GM12878 (cell line): ENCODE measurements at regions not wholly inside any gene's neighbourhood (a gene's known extent, or its start where the extent isn't known, plus 50 kb on each side); places are given as distances from the start of the nearest gene placed in this dataset.

Experiments
- ATAC-seq: fragments of 200-7000 bp; cut with Tn5 transposase; 3 replicates; pipeline ENCODE4 v1.9.1; 2020; ENCODE audit warnings: mild to moderate bottlenecking, moderate library complexity
- BruUV-seq: library from RNA; stranded (reverse); fragments of 400-500 nt; replicated peaks from 2 replicates; lab custom pipeline; 2021; lab: Mats Ljungman, UMichigan
- CTCF ChIA-PET: fragments of 300-600 bp; sonication (Branson Sonifier 250); formaldehyde crosslinking; extraction: SDS; loops from one replicate; lab custom pipeline; 2021; ENCODE audit warnings: inconsistent platforms; lab: Yijun Ruan, JAX
- POLR2A ChIA-PET: fragments of 350-600 bp; formaldehyde crosslinking; extraction: SDS; loops from one replicate; lab custom pipeline; 2021; ENCODE audit warnings: inconsistent platforms; lab: Charles Lee
- RAD21 ChIA-PET: fragments of 300-600 bp; sonication (Branson Sonifier 250); formaldehyde crosslinking; loops from one replicate; lab custom pipeline; 2023; ENCODE audit warnings: antibody characterized with exemption; ENCODE audit not compliant: unreplicated experiment; lab: Charles Lee
- SMC1A ChIA-PET: fragments of 300-600 bp; sonication (Branson Sonifier 250); formaldehyde crosslinking; loops from one replicate; lab custom pipeline; 2023; ENCODE audit not compliant: unreplicated experiment, uncharacterized antibody; lab: Charles Lee
- DNase-seq: peaks from one replicate; pipeline ENCODE4 v3.0.0-alpha.2; 2011; ENCODE audit warnings: low read depth, low spot score
- FAIRE-seq: peaks from 3 replicates; lab custom pipeline; 2011; peaks lifted over from hg19 to GRCh38; lab: Jason Lieb, UNC
- H2AFZ ChIP-seq: 2 replicates; pipeline ENCODE4 v1.6.0; 2011; ENCODE audit warnings: low read depth, low read length, control low read depth; ENCODE audit not compliant: control insufficient read depth
- H3K27ac ChIP-seq: 2 replicates; pipeline ENCODE4 v1.5.1; 2011; ENCODE audit warnings: control low read depth; ENCODE audit not compliant: control insufficient read depth, insufficient read depth
- H3K27me3 ChIP-seq, 2 experiments: replicated peaks in 1 of 2; 2 replicates each; pipeline versions ENCODE4 v1.6.0 to v1.6.1; 2011; ENCODE audit warnings: low read length in 1 of 2; ENCODE audit not compliant: control insufficient read depth in 2 of 2, insufficient read depth in 2 of 2
- H3K36me3 ChIP-seq, 2 experiments: 2 replicates each; pipeline ENCODE4 v1.5.1; 2011; ENCODE audit warnings: low read length in 1 of 2; ENCODE audit not compliant: control insufficient read depth in 2 of 2, insufficient read depth in 2 of 2
- H3K4me1 ChIP-seq: 2 replicates; pipeline ENCODE4 v1.6.1; 2011; ENCODE audit warnings: mild to moderate bottlenecking, low read length, moderate library complexity, mixed read lengths; ENCODE audit not compliant: control insufficient read depth, insufficient read depth
- H3K4me2 ChIP-seq: 2 replicates; pipeline ENCODE4 v1.6.0; 2011; ENCODE audit warnings: control low read depth; ENCODE audit not compliant: control insufficient read depth, insufficient read depth
- H3K4me3 ChIP-seq: fragments of 200-600 bp; sonication (generic); 2 replicates; pipeline ENCODE4 v1.5.1; 2016
- H3K79me2 ChIP-seq: 2 replicates; pipeline ENCODE4 v1.6.0; 2011; ENCODE audit warnings: low read length; ENCODE audit not compliant: control insufficient read depth, insufficient read depth
- H3K9ac ChIP-seq: 2 replicates; pipeline ENCODE4 v1.8.0; 2011; ENCODE audit warnings: low read length, control low read depth, mixed read lengths; ENCODE audit not compliant: control insufficient read depth, insufficient read depth
- H3K9me3 ChIP-seq: replicated peaks from 3 replicates; pipeline ENCODE4 v1.5.1; 2011; ENCODE audit warnings: mild to moderate bottlenecking, low read length; ENCODE audit not compliant: control insufficient read depth, insufficient read depth
- H4K20me1 ChIP-seq: 2 replicates; pipeline ENCODE4 v1.6.0; 2011; ENCODE audit not compliant: control insufficient read depth, insufficient read depth
- CBFB ChIP-seq: IDR thresholded peaks from 2 replicates; pipeline ENCODE4 v1.6.1; 2016; ENCODE audit warnings: antibody characterized with exemption, low read depth
- CBX5 ChIP-seq: sonication (generic); IDR thresholded peaks from 2 replicates; pipeline ENCODE4 v1.6.1; 2016; ENCODE audit warnings: low read depth, moderate library complexity, mild to moderate bottlenecking, inconsistent platforms
- JUNB ChIP-seq: IDR thresholded peaks from 2 replicates; pipeline ENCODE4 v1.6.1; 2016; ENCODE audit warnings: antibody characterized with exemption, mild to moderate bottlenecking
- MEF2A ChIP-seq: IDR thresholded peaks from 2 replicates; pipeline ENCODE4 v1.6.1; 2011; ENCODE audit warnings: low read depth, mild to moderate bottlenecking, low read length, moderate library complexity; ENCODE audit not compliant: insufficient read depth
- PML ChIP-seq: IDR thresholded peaks from 2 replicates; pipeline ENCODE4 v1.6.1; 2012; ENCODE audit warnings: low read length, inconsistent platforms
- TARDBP ChIP-seq: IDR thresholded peaks from 2 replicates; pipeline ENCODE4 v1.6.1; 2016; ENCODE audit warnings: borderline replicate concordance
- ZSCAN29 ChIP-seq: fragments of 450-650 bp; IDR thresholded peaks from 2 replicates; pipeline ENCODE4 v1.6.1; 2017; ENCODE audit warnings: mild to moderate bottlenecking, moderate library complexity
- WGBS: methylation state at CpG from one replicate; pipeline ENCODE4 v1.1.6; 2016; ENCODE audit warnings: low lambda C conversion rate; ENCODE audit not compliant: insufficient replicate concordance, insufficient coverage; ENCODE audit errors: missing lambda C conversion rate; 5-methylcytosine and 5-hydroxymethylcytosine counted together
- in situ Hi-C: fragments of 300-500 bp; cut with MboI; formaldehyde crosslinking; loops from 9 replicates; pipeline ENCODE4 v1.14.3; 2018; ENCODE audit warnings: mixed read lengths
- intact Hi-C: fragments of 100-400 bp; cut with micrococcal nuclease; formaldehyde crosslinking; loops from one replicate; pipeline ENCODE4 v1.14.2; 2022; ENCODE audit not compliant: unreplicated experiment
- TF ChIP-seq, protein P1 (sequence below), 3 experiments: IDR thresholded peaks in 2 of 3; conservative IDR thresholded peaks in 1 of 3; 2 replicates each; pipeline ENCODE4 v1.5.1; 2011; ENCODE audit warnings: low read depth in 3 of 3, low read length in 3 of 3, mild to moderate bottlenecking in 3 of 3, control low read depth in 2 of 3, moderate library complexity in 2 of 3, inconsistent platforms in 1 of 3, mixed read lengths in 1 of 3; ENCODE audit not compliant: control insufficient read depth in 2 of 3, insufficient read depth in 1 of 3; ENCODE audit errors: extremely low read depth in 1 of 3
- TF ChIP-seq, protein P2 (sequence below): IDR thresholded peaks from 2 replicates; pipeline ENCODE4 v1.6.1; 2011; ENCODE audit warnings: low read depth, low read length, improper control_type of control experiment, borderline replicate concordance

DNA sequence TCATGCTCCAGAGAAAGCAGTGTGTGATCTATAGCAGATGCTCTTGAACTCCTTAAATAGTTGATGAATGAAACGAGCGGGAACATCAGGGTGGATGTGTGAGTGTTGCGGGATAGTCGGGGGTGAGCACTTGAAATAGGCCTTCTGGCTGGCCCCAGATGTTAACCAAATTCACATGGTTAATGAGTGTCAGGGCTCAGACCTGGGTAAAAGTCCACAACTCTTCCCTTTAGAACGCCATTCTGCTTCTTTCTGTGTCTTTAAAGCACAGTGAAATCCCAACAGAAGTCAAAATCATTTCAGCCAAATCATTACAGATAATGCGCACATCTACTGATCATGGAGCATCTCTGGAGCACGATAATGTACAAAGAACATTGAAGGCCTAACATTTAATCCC is 249.4 kb upstream of the BOD1L1 start (continued):
- TF ChIP-seq, protein P1, sequence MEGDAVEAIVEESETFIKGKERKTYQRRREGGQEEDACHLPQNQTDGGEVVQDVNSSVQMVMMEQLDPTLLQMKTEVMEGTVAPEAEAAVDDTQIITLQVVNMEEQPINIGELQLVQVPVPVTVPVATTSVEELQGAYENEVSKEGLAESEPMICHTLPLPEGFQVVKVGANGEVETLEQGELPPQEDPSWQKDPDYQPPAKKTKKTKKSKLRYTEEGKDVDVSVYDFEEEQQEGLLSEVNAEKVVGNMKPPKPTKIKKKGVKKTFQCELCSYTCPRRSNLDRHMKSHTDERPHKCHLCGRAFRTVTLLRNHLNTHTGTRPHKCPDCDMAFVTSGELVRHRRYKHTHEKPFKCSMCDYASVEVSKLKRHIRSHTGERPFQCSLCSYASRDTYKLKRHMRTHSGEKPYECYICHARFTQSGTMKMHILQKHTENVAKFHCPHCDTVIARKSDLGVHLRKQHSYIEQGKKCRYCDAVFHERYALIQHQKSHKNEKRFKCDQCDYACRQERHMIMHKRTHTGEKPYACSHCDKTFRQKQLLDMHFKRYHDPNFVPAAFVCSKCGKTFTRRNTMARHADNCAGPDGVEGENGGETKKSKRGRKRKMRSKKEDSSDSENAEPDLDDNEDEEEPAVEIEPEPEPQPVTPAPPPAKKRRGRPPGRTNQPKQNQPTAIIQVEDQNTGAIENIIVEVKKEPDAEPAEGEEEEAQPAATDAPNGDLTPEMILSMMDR (IDR thresholded peaks at IDR 0.05 in 2 of 3, conservative IDR thresholded peaks at IDR 0.05 in 1 of 3; ENCODE audit: control insufficient read depth in 2 of 3, extremely low read depth in 1 of 3, insufficient read depth in 1 of 3, low read depth in 3 of 3, low read length in 3 of 3), result no peak

DNA sequence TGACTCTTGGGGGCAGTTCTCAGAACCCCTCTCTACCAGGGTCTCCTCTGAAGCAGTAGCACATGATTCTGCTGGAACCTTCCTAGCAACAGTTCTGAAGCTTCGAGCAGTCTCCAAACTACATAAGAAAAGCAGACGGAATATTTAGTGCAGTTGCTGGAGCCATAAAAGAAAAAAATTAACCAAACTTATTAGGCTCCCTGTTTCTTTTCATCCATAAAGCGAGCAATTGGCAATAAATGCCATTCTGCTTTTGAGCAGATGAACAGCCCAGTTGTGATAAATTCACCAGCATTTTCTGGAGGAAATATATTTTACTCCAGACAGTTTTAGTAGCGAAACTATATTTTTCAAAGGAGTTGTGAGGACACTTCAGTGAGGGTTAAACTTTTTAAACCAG is 250.1 kb upstream of the BOD1L1 start:
- CTCF ChIA-PET, result no interaction called here
- SMC1A ChIA-PET, result no interaction called here
- no peaks in the 10 kb centered on the region for H3K9me3 ChIP-seq
- H3K9ac ChIP-seq, result no peak overlapping the region
- H4K20me1 ChIP-seq, result no peaks in the 10 kb centered on the region
- H3K27me3 ChIP-seq, result no peaks in the 10 kb centered on the region
- TF ChIP-seq TARDBP, result no peak
- no peak for TF ChIP-seq ZSCAN29
- no peak for TF ChIP-seq CBX5
- no peak for TF ChIP-seq CBFB
- TF ChIP-seq MEF2A, result no peak
- TF ChIP-seq, protein P2, sequence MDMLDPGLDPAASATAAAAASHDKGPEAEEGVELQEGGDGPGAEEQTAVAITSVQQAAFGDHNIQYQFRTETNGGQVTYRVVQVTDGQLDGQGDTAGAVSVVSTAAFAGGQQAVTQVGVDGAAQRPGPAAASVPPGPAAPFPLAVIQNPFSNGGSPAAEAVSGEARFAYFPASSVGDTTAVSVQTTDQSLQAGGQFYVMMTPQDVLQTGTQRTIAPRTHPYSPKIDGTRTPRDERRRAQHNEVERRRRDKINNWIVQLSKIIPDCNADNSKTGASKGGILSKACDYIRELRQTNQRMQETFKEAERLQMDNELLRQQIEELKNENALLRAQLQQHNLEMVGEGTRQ, result no peak
- TF ChIP-seq PML, result no peak
- no peak for TF ChIP-seq JUNB
- no peak overlapping the region for H2AFZ ChIP-seq
- no peak overlapping the region for H3K4me2 ChIP-seq
- ATAC-seq (no peak), FAIRE-seq (no peak), DNase-seq (no peak)
- no peaks in the 10 kb centered on the region for H3K4me1 ChIP-seq
- intact Hi-C loops (no loop called here), in situ Hi-C loops (no loop called here)
- 9% methylated on average over 4 of the region's 4 CpGs for WGBS
- POLR2A ChIA-PET, result no interaction called here
- H3K36me3 ChIP-seq, result no peaks in the 10 kb centered on the region
- RAD21 ChIA-PET, result no interaction called here
- H3K79me2 ChIP-seq, result no peaks in the 10 kb centered on the region
- no peak overlapping the region for H3K4me3 ChIP-seq
- H3K27ac ChIP-seq, result no peak overlapping the region
- no TSS peak for BruUV-seq
